GM18867 (cell line): ENCODE measurements at regions not wholly inside any gene's neighbourhood (a gene's known extent, or its start where the extent isn't known, plus 50 kb on each side); places are given as distances from the start of the nearest gene placed in this dataset.

Source experiments
- ATAC-seq: cut with Tn5 transposase; IDR thresholded peaks from one replicate; pipeline ENCODE4 v1.9.1; 2021; ENCODE audit warnings: mild to moderate bottlenecking, moderate library complexity; ENCODE audit not compliant: unreplicated experiment

GRCh38 chr16:6111390-6111789 lies 1013.8 kb upstream of the EEF2KMT start:
- ATAC-seq, result no peak

GRCh38 chr16:6110346-6110745 lies 1012.8 kb upstream of the EEF2KMT start:
- ATAC-seq, result no peak

DNA sequence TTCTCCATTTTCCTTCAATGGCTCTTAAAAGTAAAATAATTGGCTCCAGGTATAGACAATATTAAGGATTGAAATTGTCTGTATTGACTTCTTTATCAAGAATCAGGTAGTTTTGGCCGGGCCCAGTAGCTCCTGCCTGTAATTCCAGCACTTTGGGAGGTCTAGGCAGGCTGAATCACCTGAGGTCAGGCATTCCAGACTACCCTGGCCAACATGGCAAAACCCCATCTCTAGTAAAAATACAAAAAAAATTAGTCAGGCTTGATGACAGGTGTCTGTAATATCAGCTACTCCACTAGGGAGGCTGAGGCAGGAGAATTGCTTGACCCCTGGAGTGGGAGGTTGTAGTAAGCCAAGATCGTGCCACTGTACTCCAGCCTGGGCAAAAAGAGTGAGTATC lies 1008.5 kb upstream of the EEF2KMT start:
- ATAC-seq, result no peak

DNA sequence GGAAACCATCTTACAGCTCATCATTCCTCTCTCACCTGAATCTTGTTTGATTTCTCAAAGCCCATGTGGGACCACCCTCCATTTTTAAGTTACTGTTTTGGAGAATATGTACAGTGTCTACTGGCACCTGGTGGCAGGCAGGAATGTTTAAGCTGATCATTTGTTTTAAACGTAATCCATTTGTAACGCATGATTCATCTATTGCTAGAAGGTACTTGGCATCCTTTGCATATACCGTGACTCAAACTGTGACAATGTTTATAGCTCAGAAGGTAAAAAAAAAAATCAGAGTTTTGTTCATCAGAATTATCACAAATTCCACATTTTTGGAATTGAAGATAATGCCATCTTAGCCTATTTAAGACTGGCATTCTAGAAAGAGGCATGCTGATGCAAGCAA lies 1007.5 kb upstream of the EEF2KMT start:
- no peak for ATAC-seq

- ATAC-seq, result no peak
These were observed 1006.8 kb upstream of the EEF2KMT start for GRCh38 chr16:6104428-6104827.

DNA sequence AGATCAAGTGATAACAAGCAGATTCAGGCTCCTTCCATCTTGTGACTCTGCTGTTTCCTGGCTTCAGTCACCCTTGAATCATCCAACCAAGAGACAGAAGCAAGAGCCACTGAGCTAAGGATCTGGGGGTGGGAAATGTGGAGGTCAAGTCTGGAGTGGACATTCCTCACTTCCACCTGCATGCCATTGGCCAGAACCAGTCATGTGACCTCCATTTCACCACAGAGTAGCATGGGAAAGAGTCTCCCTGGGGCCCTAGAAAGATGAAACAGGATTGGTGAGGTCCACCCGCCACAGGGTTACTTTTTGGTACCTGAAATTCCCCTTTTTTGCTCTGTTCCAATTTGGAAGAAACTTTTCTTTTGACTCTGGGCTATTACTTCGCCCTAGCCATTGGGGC lies 1006.0 kb upstream of the EEF2KMT start:
- ATAC-seq, result no peak

GRCh38 chr16:6099102-6099501 lies 1001.5 kb upstream of the EEF2KMT start:
- no peak for ATAC-seq

- ATAC-seq, result no peak
These were observed 999.5 kb upstream of the EEF2KMT start for GRCh38 chr16:6096931-6097670.

- ATAC-seq, result no peak
These were observed 997.8 kb upstream of the EEF2KMT start for GRCh38 chr16:6095414-6095813.

DNA sequence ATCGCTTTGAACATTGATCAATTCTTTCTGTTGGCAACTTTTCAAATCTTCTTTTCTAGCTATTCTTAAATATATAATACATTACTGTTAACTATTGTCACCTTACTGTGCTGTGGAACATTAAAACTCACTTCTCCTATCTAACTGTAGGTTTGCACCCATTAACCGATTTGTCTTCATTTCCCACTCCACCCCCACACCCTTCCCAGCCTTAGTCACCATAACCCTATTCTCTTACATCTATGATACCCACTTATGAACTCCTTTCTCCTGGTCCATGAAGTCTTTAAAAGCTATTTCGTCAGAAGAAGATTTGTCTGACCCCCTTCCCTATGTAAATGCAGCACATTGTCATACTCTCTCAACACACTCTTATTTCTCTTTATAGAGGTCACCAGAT lies 993.4 kb upstream of the EEF2KMT start:
- ATAC-seq, result no peak

- no peak for ATAC-seq
These were observed 983.9 kb upstream of the EEF2KMT start for GRCh38 chr16:6081320-6081976.

DNA sequence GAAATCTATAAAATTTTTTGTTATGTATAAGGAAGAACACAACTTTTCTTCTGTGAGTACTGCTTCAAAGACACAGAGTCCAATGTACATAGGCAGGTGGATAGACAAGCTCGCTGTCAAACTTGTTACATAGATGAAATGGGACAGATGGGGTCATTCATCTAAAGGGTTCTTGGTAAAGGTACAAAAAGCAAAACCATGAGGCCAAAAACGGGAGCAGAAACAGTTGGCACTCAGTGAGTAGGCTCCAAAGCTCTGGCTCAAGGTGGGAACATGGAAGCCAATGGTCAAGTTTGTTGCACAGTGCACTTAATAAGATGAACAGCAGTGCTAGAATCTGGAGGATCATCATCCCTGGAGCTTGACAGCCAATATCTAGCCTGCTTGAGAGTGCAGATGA lies 979.0 kb upstream of the EEF2KMT start:
- ATAC-seq, result no peak

DNA sequence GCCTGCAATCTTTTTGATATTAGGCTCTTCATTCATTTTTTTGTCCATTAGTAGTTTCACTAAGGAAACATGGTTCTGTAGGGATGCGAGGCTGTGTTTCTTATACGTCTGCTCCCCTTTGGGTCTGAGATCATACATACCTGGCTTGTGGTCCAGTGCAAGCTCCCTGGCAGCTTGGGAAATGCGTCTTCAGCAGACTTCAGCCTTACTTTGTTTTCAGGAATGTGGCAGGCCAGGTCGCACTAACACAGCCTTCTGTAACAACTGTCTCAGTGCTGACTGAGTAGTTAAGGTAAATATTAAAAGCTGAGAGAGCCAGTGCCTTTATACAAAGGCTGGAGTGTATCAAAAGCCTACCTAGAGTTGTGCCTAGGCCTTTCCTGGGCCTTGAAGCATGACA lies 970.5 kb upstream of the EEF2KMT start:
- ATAC-seq, result no peak

DNA sequence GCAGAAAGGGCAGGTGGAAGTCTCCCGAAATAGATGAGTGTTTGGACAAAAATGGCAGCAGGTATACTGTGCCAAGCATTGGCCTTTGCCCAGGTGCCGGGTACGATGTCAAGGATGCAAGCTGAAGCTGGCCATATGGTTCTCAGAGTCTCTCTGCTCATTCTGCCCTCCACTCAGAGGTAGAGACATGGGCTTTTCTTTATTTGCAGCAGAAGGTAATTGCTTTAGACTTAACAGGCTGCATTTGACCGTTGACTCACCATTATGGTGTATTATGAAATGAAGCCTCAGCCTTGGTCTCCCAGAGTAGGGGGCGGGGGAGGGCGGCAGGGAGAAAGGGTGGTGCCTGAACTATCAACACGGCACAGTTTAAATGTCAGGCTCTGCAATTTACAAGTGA lies 969.1 kb upstream of the EEF2KMT start:
- no peak for ATAC-seq

DNA sequence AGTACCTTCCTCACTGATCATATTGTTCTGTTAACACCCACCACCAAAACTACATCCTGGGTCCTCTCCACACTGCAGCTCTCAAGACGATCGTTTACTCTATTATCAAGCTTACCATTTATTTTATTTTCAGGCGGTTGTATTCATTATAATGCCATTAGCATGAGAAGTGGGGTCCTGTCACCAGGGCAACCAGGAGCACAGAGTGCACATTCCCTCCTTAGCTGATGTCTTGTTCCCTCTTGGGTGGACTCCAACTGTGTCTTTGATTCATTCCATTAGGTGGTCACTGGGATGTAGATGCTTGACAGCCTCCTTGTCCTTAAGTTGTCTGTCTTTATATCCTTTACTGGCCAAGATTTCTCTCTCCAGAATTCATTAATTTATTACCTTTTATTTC lies 965.9 kb upstream of the EEF2KMT start:
- no peak for ATAC-seq

GRCh38 chr16:6059671-6060070 lies 962.1 kb upstream of the EEF2KMT start:
- no peak for ATAC-seq

GRCh38 chr16:6057821-6058220 lies 960.2 kb upstream of the EEF2KMT start:
- ATAC-seq, result no peak

DNA sequence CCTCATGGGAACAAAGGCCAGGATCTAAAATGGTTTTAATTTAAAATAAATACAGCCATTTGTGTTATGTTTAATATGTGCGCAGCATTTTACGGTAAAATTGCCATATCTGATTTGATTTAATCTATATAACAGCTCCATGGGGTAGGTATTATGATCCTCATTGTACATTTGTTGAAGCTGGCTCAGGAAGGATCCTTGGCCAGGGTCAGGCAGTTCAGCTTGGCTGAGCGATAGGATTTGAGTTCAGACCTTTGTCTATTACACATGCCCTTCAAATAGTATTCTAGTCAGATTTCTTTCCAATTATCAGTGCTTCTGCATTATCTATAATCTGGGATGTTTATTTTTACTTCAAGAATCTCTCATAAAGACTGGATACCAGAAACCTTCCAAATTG lies 950.4 kb upstream of the EEF2KMT start:
- no peak for ATAC-seq

DNA sequence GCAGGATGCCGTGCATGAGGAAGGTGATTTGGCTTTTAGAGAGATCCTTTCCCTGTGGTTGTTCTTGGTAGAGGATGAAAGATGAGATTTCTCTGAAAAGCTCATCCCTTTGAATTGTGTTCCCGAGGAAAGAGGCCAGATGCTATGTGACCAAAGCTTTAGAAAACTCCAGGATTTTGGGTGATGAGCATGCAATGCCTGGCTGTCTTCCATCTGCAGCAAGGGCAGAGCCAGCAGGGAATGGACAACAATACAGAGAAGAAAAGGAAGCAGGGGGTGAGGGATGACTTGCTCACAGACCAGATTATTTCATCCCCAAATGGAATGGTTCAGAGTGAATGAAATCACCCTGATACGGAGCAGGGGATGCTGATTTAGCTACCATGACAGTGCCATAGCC lies 949.7 kb upstream of the EEF2KMT start:
- ATAC-seq, result no peak

DNA sequence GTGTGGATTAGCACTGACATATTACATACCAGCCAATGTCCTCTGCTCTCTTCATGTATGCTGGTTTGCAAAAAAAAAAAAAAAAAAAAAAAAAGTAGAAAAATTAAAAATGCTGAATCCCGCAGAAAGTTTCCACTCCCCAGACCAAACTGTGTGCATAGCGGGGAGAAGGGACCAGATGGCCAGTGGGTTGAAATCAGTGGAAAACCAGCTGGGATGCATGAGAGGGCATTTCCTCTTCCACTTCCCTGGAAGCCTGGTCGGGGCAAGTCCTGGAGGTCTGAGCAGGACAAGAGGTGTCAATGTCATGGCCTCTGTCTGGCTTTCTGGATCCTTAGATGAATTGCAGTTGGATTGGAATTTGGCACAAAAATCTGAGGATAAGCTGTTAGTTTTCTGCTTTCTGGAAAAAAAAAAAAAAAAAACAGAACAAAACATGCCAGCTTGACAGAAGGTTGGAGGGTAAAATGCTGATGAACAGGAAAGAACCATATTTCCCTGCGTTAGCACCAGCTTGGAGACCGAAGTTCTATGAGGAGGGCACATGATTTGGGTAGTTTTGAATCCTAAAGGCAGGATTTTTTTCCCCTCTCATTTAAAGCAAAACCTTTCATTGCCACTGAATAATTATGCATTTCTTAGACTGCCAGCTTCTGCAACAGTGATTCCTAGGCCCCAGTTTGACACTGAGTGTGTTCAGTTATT lies 941.5 kb upstream of the EEF2KMT start:
- no peak for ATAC-seq

DNA sequence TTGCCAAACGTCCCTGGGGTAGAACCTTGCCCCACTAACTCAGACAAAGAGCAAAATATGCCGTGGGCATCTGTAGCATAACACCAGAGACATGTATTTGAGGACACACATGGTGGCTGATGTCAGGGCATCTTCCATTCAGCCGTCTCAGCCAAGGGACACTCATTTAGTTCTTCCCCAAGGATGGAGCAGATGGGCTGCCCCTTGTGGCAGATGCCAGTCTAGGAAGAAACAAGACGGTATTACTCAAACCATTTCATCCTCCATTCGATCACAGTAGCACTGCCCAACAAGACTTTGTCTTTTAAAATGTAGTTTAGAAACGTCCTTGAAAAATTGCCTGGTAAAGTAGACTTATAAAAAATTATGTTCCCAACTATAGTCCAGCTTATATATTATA lies 937.6 kb upstream of the EEF2KMT start:
- no peak for ATAC-seq

DNA sequence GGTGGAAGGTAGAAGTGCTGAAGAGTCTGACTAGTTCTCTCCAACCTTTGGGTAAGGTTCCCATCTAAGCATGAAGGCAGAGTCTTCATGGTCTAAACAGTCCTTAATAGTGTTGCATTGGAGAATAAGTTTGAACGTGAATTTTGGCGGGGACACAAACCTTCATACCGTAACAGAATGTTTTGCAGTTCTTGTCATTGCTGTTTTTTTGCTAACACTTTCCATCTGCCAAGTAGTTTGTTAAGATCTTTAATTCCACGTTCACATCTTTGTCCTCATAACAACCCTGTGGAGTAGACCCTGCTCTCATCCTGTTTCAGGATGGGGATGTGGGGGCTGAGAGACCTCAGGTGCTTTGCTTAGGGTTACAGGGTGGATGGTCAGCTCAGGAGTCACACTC lies 936.9 kb upstream of the EEF2KMT start:
- ATAC-seq, result no peak
